ENCODE measurements at regions not wholly inside any gene's neighbourhood (a gene's known extent, or its start where the extent isn't known, plus 50 kb on each side); places are given as distances from the start of the nearest gene placed in this dataset.

DNA sequence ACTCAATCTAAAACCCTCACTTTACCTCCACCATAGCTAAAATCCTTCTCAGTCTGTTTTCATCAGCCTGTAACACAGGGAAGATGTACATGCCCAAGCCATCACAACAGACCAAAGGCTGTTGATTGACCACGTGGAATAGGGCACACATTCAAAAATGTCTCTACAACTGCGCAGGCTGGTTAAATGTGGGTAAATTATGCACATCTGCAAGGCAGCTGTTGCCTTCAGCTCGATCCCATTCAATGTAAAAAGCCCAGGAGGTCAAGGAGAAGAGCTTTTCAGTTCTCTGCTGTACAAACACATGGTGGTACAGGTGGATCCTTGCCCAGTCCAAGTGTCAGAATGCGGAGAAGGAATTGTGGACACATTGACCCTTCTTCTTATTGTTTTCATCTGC is 354.0 kb downstream of the FLRT2 start:
- H3K9me3 ChIP-seq = no peaks in the 10 kb centered on the region
- DNase-seq = no peak
- no peak overlapping the region for H3K27ac ChIP-seq
- H3K36me3 ChIP-seq = no peaks in the 10 kb centered on the region
- H3K27me3 ChIP-seq = no peaks in the 10 kb centered on the region
- H3K4me1 ChIP-seq = no peaks in the 10 kb centered on the region
- H3K4me3 ChIP-seq = no peak overlapping the region
- TF ChIP-seq, protein P1, sequence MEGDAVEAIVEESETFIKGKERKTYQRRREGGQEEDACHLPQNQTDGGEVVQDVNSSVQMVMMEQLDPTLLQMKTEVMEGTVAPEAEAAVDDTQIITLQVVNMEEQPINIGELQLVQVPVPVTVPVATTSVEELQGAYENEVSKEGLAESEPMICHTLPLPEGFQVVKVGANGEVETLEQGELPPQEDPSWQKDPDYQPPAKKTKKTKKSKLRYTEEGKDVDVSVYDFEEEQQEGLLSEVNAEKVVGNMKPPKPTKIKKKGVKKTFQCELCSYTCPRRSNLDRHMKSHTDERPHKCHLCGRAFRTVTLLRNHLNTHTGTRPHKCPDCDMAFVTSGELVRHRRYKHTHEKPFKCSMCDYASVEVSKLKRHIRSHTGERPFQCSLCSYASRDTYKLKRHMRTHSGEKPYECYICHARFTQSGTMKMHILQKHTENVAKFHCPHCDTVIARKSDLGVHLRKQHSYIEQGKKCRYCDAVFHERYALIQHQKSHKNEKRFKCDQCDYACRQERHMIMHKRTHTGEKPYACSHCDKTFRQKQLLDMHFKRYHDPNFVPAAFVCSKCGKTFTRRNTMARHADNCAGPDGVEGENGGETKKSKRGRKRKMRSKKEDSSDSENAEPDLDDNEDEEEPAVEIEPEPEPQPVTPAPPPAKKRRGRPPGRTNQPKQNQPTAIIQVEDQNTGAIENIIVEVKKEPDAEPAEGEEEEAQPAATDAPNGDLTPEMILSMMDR (IDR thresholded peaks at IDR 0.05) = no peak
- intact Hi-C loops (cut with DNase I; ENCODE audit: low total_unique reads) = no loop called here

DNA sequence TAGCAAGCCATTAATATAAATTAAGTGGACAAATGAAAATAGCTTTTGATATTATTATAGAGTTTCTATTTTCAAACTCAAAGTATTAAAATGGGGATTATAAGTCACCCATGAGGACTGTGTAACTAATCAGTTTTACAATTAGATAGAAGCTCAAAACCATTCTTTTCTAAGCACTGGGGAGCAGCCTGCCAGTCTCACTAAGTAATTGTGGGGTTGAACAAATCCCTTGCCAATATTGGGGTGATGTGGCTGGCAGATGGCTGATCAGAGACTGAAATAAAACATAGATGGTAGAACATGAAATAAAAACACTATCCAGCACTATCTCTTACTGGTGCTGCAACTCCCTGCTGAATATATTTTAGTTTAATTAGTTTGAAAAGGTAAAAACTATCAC is 353.2 kb downstream of the FLRT2 start:
- Histone ChIP-seq H3K4me3 (no peak overlapping the region), H3K27ac (no peak overlapping the region), H3K36me3 (no peaks in the 10 kb centered on the region), H3K4me1 (no peaks in the 10 kb centered on the region), H3K27me3 (no peaks in the 10 kb centered on the region), H3K9me3 (no peaks in the 10 kb centered on the region)
- no peak for DNase-seq
- intact Hi-C loops (cut with DNase I; ENCODE audit: low total_unique reads) = no loop called here
- TF ChIP-seq, protein P1 (IDR thresholded peaks at IDR 0.05) = no peak

DNA sequence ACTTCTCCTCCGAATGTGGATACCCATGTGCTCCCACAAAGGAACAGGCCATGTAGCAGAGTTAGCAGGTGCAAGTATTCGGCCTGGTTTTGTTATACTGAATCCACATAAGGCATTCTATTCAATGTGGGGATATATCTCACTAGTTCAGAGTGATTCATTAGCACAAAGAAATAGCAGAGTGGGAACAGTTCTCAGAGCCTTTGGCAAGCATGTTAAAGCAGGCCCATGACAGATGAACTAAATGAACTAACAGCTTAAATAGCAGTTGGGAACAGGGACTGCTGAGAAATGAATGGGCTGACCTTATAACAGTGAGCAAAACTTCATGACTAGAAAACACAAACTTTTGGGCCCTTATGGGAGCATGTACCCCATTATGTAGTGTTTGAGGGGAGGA is 352.0 kb downstream of the FLRT2 start:
- H3K27me3 ChIP-seq = no peaks in the 10 kb centered on the region
- H3K9me3 ChIP-seq = no peaks in the 10 kb centered on the region
- no peak for DNase-seq
- TF ChIP-seq, protein P1 (IDR thresholded peaks at IDR 0.05) = no peak
- no peaks in the 10 kb centered on the region for H3K4me1 ChIP-seq
- H3K36me3 ChIP-seq = no peaks in the 10 kb centered on the region
- no peak overlapping the region for H3K4me3 ChIP-seq
- no peak overlapping the region for H3K27ac ChIP-seq
- intact Hi-C loops (cut with DNase I; ENCODE audit: low total_unique reads) = no loop called here

DNA sequence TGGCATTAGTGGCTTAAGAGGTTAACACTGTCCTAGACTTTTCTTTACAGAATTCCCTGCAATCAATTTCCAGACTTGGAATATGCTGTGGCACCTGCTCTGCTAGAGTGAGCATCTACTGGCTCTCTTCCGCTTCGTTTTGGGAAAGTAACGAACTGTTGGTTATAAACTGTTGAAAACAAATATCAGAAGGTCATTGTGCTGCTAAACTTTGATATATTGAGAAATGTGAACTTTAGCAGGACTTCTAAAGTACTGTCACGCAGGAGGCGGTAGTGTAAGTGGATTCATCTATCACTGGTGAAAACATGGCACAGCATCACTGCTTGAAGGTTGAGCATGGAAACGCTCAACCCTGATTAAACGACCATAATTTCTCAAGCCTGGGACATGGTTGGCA is 348.9 kb downstream of the FLRT2 start:
- Histone ChIP-seq H3K27ac (no peak overlapping the region), H3K9me3 (no peaks in the 10 kb centered on the region), H3K4me3 (no peak overlapping the region), H3K27me3 (no peaks in the 10 kb centered on the region), H3K4me1 (no peaks in the 10 kb centered on the region), H3K36me3 (no peaks in the 10 kb centered on the region)
- intact Hi-C loops (cut with DNase I; ENCODE audit: low total_unique reads) = no loop called here
- TF ChIP-seq, protein P1 (IDR thresholded peaks at IDR 0.05) = no peak
- no peak for DNase-seq

DNA sequence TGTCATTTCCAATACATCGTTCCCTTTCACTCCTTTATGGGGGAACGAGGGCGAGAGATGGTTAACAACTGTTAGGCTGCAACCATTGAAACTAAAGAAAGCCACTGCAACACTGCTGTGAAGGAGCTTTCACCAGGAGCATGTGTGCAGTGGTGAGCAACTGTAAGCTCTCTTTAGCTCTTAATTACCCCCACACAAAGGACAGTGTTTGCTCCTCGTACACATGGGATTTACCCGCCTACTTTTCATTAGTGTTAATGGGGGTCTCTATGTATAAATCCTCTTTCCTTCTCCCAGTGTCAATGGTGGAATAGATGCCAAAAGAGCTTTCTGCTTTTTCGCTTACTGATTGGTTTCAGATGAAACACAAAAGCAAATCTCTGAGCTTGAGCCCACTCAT is 343.1 kb downstream of the FLRT2 start:
- no peak for DNase-seq
- Histone ChIP-seq H3K27me3 (no peaks in the 10 kb centered on the region), H3K4me3 (no peak overlapping the region), H3K4me1 (no peaks in the 10 kb centered on the region), H3K27ac (no peak overlapping the region), H3K36me3 (no peaks in the 10 kb centered on the region), H3K9me3 (no peaks in the 10 kb centered on the region)
- TF ChIP-seq, protein P1 (IDR thresholded peaks at IDR 0.05) = no peak
- intact Hi-C loops (cut with DNase I; ENCODE audit: low total_unique reads) = no loop called here

DNA sequence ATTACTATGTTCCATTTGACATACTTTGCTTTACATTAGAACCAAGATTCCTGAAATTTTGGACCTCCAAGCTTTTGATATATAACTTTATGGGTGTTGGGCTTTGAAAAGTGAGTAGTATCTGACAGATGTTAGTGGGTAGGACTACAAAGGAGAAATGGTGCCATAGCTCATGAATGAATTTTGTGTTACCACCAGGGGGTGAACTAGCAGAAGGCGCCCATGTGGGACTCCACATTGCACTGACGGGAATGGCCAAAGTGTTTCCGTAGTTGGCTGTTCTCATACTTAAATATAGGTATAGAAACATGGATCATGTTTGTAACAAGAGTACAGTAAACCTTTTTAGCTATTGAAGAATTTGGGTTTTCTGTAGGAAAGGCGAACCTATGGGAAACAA is 337.5 kb downstream of the FLRT2 start:
- intact Hi-C loops (cut with DNase I; ENCODE audit: low total_unique reads) = no loop called here
- H3K4me3 ChIP-seq = no peak overlapping the region
- H3K36me3 ChIP-seq = no peaks in the 10 kb centered on the region
- H3K27me3 ChIP-seq = no peaks in the 10 kb centered on the region
- H3K4me1 ChIP-seq = no peaks in the 10 kb centered on the region
- no peaks in the 10 kb centered on the region for H3K9me3 ChIP-seq
- no peak overlapping the region for H3K27ac ChIP-seq
- no peak for DNase-seq
- TF ChIP-seq, protein P1 (IDR thresholded peaks at IDR 0.05) = no peak
